Astrocyte (in vitro differentiated cells and primary cell): ENCODE measurements at regions not wholly inside any gene's neighbourhood (a gene's known extent, or its start where the extent isn't known, plus 50 kb on each side); places are given as distances from the start of the nearest gene placed in this dataset.

Experiments used
- CTCF ChIP-seq: IDR thresholded peaks from 2 replicates; pipeline ENCODE4 v1.5.1; 2011; ENCODE audit warnings: low read depth, mild to moderate bottlenecking, inconsistent platforms, low read length, moderate library complexity; ENCODE audit not compliant: insufficient read depth
- EZH2 ChIP-seq: IDR thresholded peaks from 2 replicates; pipeline ENCODE4 v1.6.1; 2012; ENCODE audit warnings: mild to moderate bottlenecking, low read length, inconsistent platforms; ENCODE audit not compliant: insufficient read depth

- TF ChIP-seq CTCF (no peak), EZH2 (no peak)
These were observed 580.9 kb upstream of the CADM1 start for GRCh38 chr11:116085031-116085635.
